ENCODE measurements at regions not wholly inside any gene's neighbourhood (a gene's known extent, or its start where the extent isn't known, plus 50 kb on each side); places are given as distances from the start of the nearest gene placed in this dataset.

GRCh38 chr16:86110134-86110533 is 211.2 kb downstream of the IRF8 start:
- Histone ChIP-seq H3K4me1 (ENCODE audit: control extremely low read depth in 1 of 4, control insufficient read depth in 4 of 4, insufficient read depth in 4 of 4, low read length in 3 of 4) (no peaks in the 10 kb centered on the region), H3K9me3 (ENCODE audit: control extremely low read depth in 1 of 5, control insufficient read depth in 4 of 5, insufficient read depth in 2 of 5, low read depth in 1 of 5, low read length in 4 of 5) (peaks cover 0 to 10% (median 0%) of the 10 kb centered on the region in 5 experiments), H3K36me3 (ENCODE audit: control insufficient read depth in 4 of 4, insufficient read depth in 4 of 4, low read length in 3 of 4) (no peaks in the 10 kb centered on the region), H3K27me3 (replicated peaks in 2 of 5; ENCODE audit: control insufficient read depth in 4 of 5, insufficient read depth in 5 of 5, low read length in 4 of 5) (peaks cover 0 to 13% (median 0%) of the 10 kb centered on the region in 5 experiments), H3K4me3 (ENCODE audit: control insufficient read depth in 1 of 7, extremely low read depth in 1 of 7, insufficient read depth in 4 of 7, low read depth in 2 of 7, low read length in 6 of 7) (no peak overlapping the region), H3K27ac (ENCODE audit: insufficient read depth in 1 of 2, low read depth in 1 of 2, low read length in 2 of 2, poor library complexity in 1 of 2, severe bottlenecking in 2 of 2) (no peak overlapping the region)
- DNase-seq, result no peak
- ChIA-PET CTCF (no interaction called here), POLR2A (no interaction called here)
- no CpG with 5 or more reads among the region's 1 CpG for WGBS (ENCODE audit: insufficient coverage)

- ChIA-PET POLR2A (no interaction called here), CTCF (no interaction called here)
- H3K4me1 ChIP-seq (ENCODE audit: control extremely low read depth in 1 of 4, control insufficient read depth in 4 of 4, insufficient read depth in 4 of 4, low read length in 3 of 4), result no peaks in the 10 kb centered on the region
- no peak for DNase-seq
- peaks cover 0 to 13% (median 3%) of the 10 kb centered on the region in 5 experiments for H3K27me3 ChIP-seq (replicated peaks in 2 of 5; ENCODE audit: control insufficient read depth in 4 of 5, insufficient read depth in 5 of 5, low read length in 4 of 5)
- no peaks in the 10 kb centered on the region for H3K36me3 ChIP-seq (ENCODE audit: control insufficient read depth in 4 of 4, insufficient read depth in 4 of 4, low read length in 3 of 4)
- H3K27ac ChIP-seq (ENCODE audit: insufficient read depth in 1 of 2, low read depth in 1 of 2, low read length in 2 of 2, poor library complexity in 1 of 2, severe bottlenecking in 2 of 2), result no peak overlapping the region
- 96% methylated on average over 4 of the region's 4 CpGs for WGBS (ENCODE audit: insufficient coverage)
- peaks cover 0 to 10% (median 0%) of the 10 kb centered on the region in 5 experiments for H3K9me3 ChIP-seq (ENCODE audit: control extremely low read depth in 1 of 5, control insufficient read depth in 4 of 5, insufficient read depth in 2 of 5, low read depth in 1 of 5, low read length in 4 of 5)
- H3K4me3 ChIP-seq (ENCODE audit: control insufficient read depth in 1 of 7, extremely low read depth in 1 of 7, insufficient read depth in 4 of 7, low read depth in 2 of 7, low read length in 6 of 7), result no peak overlapping the region
Observed at GRCh38 chr16:86110726-86111125, 211.8 kb downstream of the IRF8 start.

- CTCF ChIA-PET, result no interaction called here
- H3K9me3 ChIP-seq (ENCODE audit: control extremely low read depth in 1 of 5, control insufficient read depth in 4 of 5, insufficient read depth in 2 of 5, low read depth in 1 of 5, low read length in 4 of 5), result peaks cover 0 to 10% (median 0%) of the 10 kb centered on the region in 5 experiments
Observed at GRCh38 chr16:86112178-86112577, 213.2 kb downstream of the IRF8 start.

GRCh38 chr16:86117235-86117634 is 218.3 kb downstream of the IRF8 start:
- peaks cover 0 to 59% (median 8%) of the 10 kb centered on the region in 5 experiments for H3K27me3 ChIP-seq (replicated peaks in 2 of 5; ENCODE audit: control insufficient read depth in 4 of 5, insufficient read depth in 5 of 5, low read length in 4 of 5)
- CTCF ChIA-PET, result interaction anchor here (0.9 to 1.1 kb wide), 2 partner anchors 7 to 39 kb away, joined by 3 read pairs; no protein-coding TSS in a partner anchor
- 75% methylated on average over 5 of the region's 5 CpGs for WGBS (ENCODE audit: insufficient coverage)

More at GRCh38 chr16:86112178-86112577, 213.2 kb downstream of the IRF8 start:
- Histone ChIP-seq H3K27ac (ENCODE audit: insufficient read depth in 1 of 2, low read depth in 1 of 2, low read length in 2 of 2, poor library complexity in 1 of 2, severe bottlenecking in 2 of 2) (no peak overlapping the region), H3K36me3 (ENCODE audit: control insufficient read depth in 4 of 4, insufficient read depth in 4 of 4, low read length in 3 of 4) (no peaks in the 10 kb centered on the region), H3K27me3 (replicated peaks in 2 of 5; ENCODE audit: control insufficient read depth in 4 of 5, insufficient read depth in 5 of 5, low read length in 4 of 5) (peaks cover 0 to 15% (median 3%) of the 10 kb centered on the region in 5 experiments), H3K4me1 (ENCODE audit: control extremely low read depth in 1 of 4, control insufficient read depth in 4 of 4, insufficient read depth in 4 of 4, low read length in 3 of 4) (no peaks in the 10 kb centered on the region), H3K4me3 (ENCODE audit: control insufficient read depth in 1 of 7, extremely low read depth in 1 of 7, insufficient read depth in 4 of 7, low read depth in 2 of 7, low read length in 6 of 7) (no peak overlapping the region)
- DNase-seq, result no peak
- POLR2A ChIA-PET, result no interaction called here
- 84% methylated on average over 4 of the region's 4 CpGs for WGBS (ENCODE audit: insufficient coverage)

GRCh38 chr16:86117756-86118155 is 218.8 kb downstream of the IRF8 start:
- WGBS (ENCODE audit: insufficient coverage), result 86% methylated on average over 16 of the region's 16 CpGs
- H3K27ac ChIP-seq (ENCODE audit: insufficient read depth in 1 of 2, low read depth in 1 of 2, low read length in 2 of 2, poor library complexity in 1 of 2, severe bottlenecking in 2 of 2), result no peak overlapping the region
- H3K4me1 ChIP-seq (ENCODE audit: control extremely low read depth in 1 of 4, control insufficient read depth in 4 of 4, insufficient read depth in 4 of 4, low read length in 3 of 4), result no peaks in the 10 kb centered on the region
- POLR2A ChIA-PET, result no interaction called here
- H3K27me3 ChIP-seq (replicated peaks in 2 of 5; ENCODE audit: control insufficient read depth in 4 of 5, insufficient read depth in 5 of 5, low read length in 4 of 5), result peaks cover 0 to 65% (median 9%) of the 10 kb centered on the region in 5 experiments
- no peaks in the 10 kb centered on the region for H3K9me3 ChIP-seq (ENCODE audit: control extremely low read depth in 1 of 5, control insufficient read depth in 4 of 5, insufficient read depth in 2 of 5, low read depth in 1 of 5, low read length in 4 of 5)
- DNase-seq, result no peak
- no peaks in the 10 kb centered on the region for H3K36me3 ChIP-seq (ENCODE audit: control insufficient read depth in 4 of 4, insufficient read depth in 4 of 4, low read length in 3 of 4)
- CTCF ChIA-PET, result interaction anchor here (1.1 kb wide), 1 partner anchor 38 kb away, joined by 3 read pairs; no protein-coding TSS in a partner anchor
- no peak overlapping the region for H3K4me3 ChIP-seq (ENCODE audit: control insufficient read depth in 1 of 7, extremely low read depth in 1 of 7, insufficient read depth in 4 of 7, low read depth in 2 of 7, low read length in 6 of 7)

More at GRCh38 chr16:86117235-86117634, 218.3 kb downstream of the IRF8 start:
- Histone ChIP-seq H3K4me1 (ENCODE audit: control extremely low read depth in 1 of 4, control insufficient read depth in 4 of 4, insufficient read depth in 4 of 4, low read length in 3 of 4) (no peaks in the 10 kb centered on the region), H3K4me3 (ENCODE audit: control insufficient read depth in 1 of 7, extremely low read depth in 1 of 7, insufficient read depth in 4 of 7, low read depth in 2 of 7, low read length in 6 of 7) (no peak overlapping the region), H3K9me3 (ENCODE audit: control extremely low read depth in 1 of 5, control insufficient read depth in 4 of 5, insufficient read depth in 2 of 5, low read depth in 1 of 5, low read length in 4 of 5) (no peaks in the 10 kb centered on the region), H3K27ac (ENCODE audit: insufficient read depth in 1 of 2, low read depth in 1 of 2, low read length in 2 of 2, poor library complexity in 1 of 2, severe bottlenecking in 2 of 2) (no peak overlapping the region), H3K36me3 (ENCODE audit: control insufficient read depth in 4 of 4, insufficient read depth in 4 of 4, low read length in 3 of 4) (no peaks in the 10 kb centered on the region)
- POLR2A ChIA-PET, result no interaction called here
- no peak for DNase-seq

GRCh38 chr16:86118467-86119307 is 219.7 kb downstream of the IRF8 start:
- no peaks in the 10 kb centered on the region for H3K4me1 ChIP-seq (ENCODE audit: control extremely low read depth in 1 of 4, control insufficient read depth in 4 of 4, insufficient read depth in 4 of 4, low read length in 3 of 4)
- CTCF ChIA-PET, result no interaction called here
- no peak for DNase-seq
- POLR2A ChIA-PET, result no interaction called here
- WGBS (ENCODE audit: insufficient coverage), result 83% methylated on average over 11 of the region's 12 CpGs
- H3K27me3 ChIP-seq (replicated peaks in 2 of 5; ENCODE audit: control insufficient read depth in 4 of 5, insufficient read depth in 5 of 5, low read length in 4 of 5), result peaks cover 0 to 72% (median 9%) of the 10 kb centered on the region in 5 experiments
- H3K9me3 ChIP-seq (ENCODE audit: control extremely low read depth in 1 of 5, control insufficient read depth in 4 of 5, insufficient read depth in 2 of 5, low read depth in 1 of 5, low read length in 4 of 5), result no peaks in the 10 kb centered on the region
- H3K4me3 ChIP-seq (ENCODE audit: control insufficient read depth in 1 of 7, extremely low read depth in 1 of 7, insufficient read depth in 4 of 7, low read depth in 2 of 7, low read length in 6 of 7), result no peak overlapping the region
- H3K36me3 ChIP-seq (ENCODE audit: control insufficient read depth in 4 of 4, insufficient read depth in 4 of 4, low read length in 3 of 4), result no peaks in the 10 kb centered on the region
- H3K27ac ChIP-seq (ENCODE audit: insufficient read depth in 1 of 2, low read depth in 1 of 2, low read length in 2 of 2, poor library complexity in 1 of 2, severe bottlenecking in 2 of 2), result no peak overlapping the region
